ENCODE measurements at regions not wholly inside any gene's neighbourhood (a gene's known extent, or its start where the extent isn't known, plus 50 kb on each side); places are given as distances from the start of the nearest gene placed in this dataset.

GRCh38 chr5:5688194-5688924 is 265.9 kb downstream of the ICE1 start:
- Histone ChIP-seq H3K4me1 (ENCODE audit: insufficient read depth, low read length, poor library complexity, severe bottlenecking) (no peaks in the 10 kb centered on the region), H3K27ac (ENCODE audit: low read depth, low read length, poor library complexity, severe bottlenecking) (no peak overlapping the region), H3K4me3 (ENCODE audit: low read depth, low read length, poor library complexity, severe bottlenecking) (no peak overlapping the region), H3K9me3 (ENCODE audit: low read depth, low read length, poor library complexity, severe bottlenecking) (no peaks in the 10 kb centered on the region), H3K36me3 (ENCODE audit: insufficient read depth, low read length, poor library complexity, severe bottlenecking) (no peaks in the 10 kb centered on the region), H3K27me3 (replicated peaks; ENCODE audit: insufficient read depth, low read depth, low read length, poor library complexity) (peaks cover 64% of the 10 kb centered on the region)
- ChIA-PET CTCF (interaction anchor here (1.2 kb wide), 1 partner anchor 9 kb away, joined by 4 read pairs; no protein-coding TSS in a partner anchor), POLR2A (ENCODE audit: low non-redundant PET) (no interaction called here)
- no TSS peak for BruUV-seq (replicated peaks)
- TF ChIP-seq CTCF (conservative IDR thresholded peaks at IDR 0.05; ENCODE audit: low read depth, low read length) (no peak), EZH2 (IDR thresholded peaks at IDR 0.05; ENCODE audit: borderline replicate concordance, low read depth, low read length, poor library complexity, severe bottlenecking) (no peak)
- intact Hi-C loops (cut with micrococcal nuclease; ENCODE audit: unreplicated experiment): no loop called here
- no peak for DNase-seq (ENCODE audit: low spot score)

- no peak overlapping the region for H3K4me3 ChIP-seq (ENCODE audit: low read depth, low read length, poor library complexity, severe bottlenecking)
- ChIA-PET POLR2A (ENCODE audit: low non-redundant PET) (no interaction called here), CTCF (no interaction called here)
- DNase-seq (ENCODE audit: low spot score): no peak
- H3K4me1 ChIP-seq (ENCODE audit: insufficient read depth, low read length, poor library complexity, severe bottlenecking): no peaks in the 10 kb centered on the region
- no peaks in the 10 kb centered on the region for H3K9me3 ChIP-seq (ENCODE audit: low read depth, low read length, poor library complexity, severe bottlenecking)
- TF ChIP-seq EZH2 (IDR thresholded peaks at IDR 0.05; ENCODE audit: borderline replicate concordance, low read depth, low read length, poor library complexity, severe bottlenecking) (no peak), CTCF (conservative IDR thresholded peaks at IDR 0.05; ENCODE audit: low read depth, low read length) (no peak)
- intact Hi-C loops (cut with micrococcal nuclease; ENCODE audit: unreplicated experiment): no loop called here
- no TSS peak for BruUV-seq (replicated peaks)
- no peak overlapping the region for H3K27ac ChIP-seq (ENCODE audit: low read depth, low read length, poor library complexity, severe bottlenecking)
- H3K27me3 ChIP-seq (replicated peaks; ENCODE audit: insufficient read depth, low read depth, low read length, poor library complexity): peaks cover 51% of the 10 kb centered on the region
- H3K36me3 ChIP-seq (ENCODE audit: insufficient read depth, low read length, poor library complexity, severe bottlenecking): no peaks in the 10 kb centered on the region
Observed at GRCh38 chr5:5687113-5687512, 264.6 kb downstream of the ICE1 start.

- Histone ChIP-seq H3K4me3 (ENCODE audit: low read depth, low read length, poor library complexity, severe bottlenecking) (no peak overlapping the region), H3K27ac (ENCODE audit: low read depth, low read length, poor library complexity, severe bottlenecking) (no peak overlapping the region), H3K27me3 (replicated peaks; ENCODE audit: insufficient read depth, low read depth, low read length, poor library complexity) (peaks cover 44% of the 10 kb centered on the region), H3K9me3 (ENCODE audit: low read depth, low read length, poor library complexity, severe bottlenecking) (no peaks in the 10 kb centered on the region), H3K4me1 (ENCODE audit: insufficient read depth, low read length, poor library complexity, severe bottlenecking) (no peaks in the 10 kb centered on the region), H3K36me3 (ENCODE audit: insufficient read depth, low read length, poor library complexity, severe bottlenecking) (no peaks in the 10 kb centered on the region)
- TF ChIP-seq CTCF (conservative IDR thresholded peaks at IDR 0.05; ENCODE audit: low read depth, low read length): no peak
- no peak for TF ChIP-seq EZH2 (IDR thresholded peaks at IDR 0.05; ENCODE audit: borderline replicate concordance, low read depth, low read length, poor library complexity, severe bottlenecking)
- no peak for DNase-seq (ENCODE audit: low spot score)
- BruUV-seq (replicated peaks): no TSS peak
- ChIA-PET POLR2A (ENCODE audit: low non-redundant PET) (no interaction called here), CTCF (no interaction called here)
- intact Hi-C loops (cut with micrococcal nuclease; ENCODE audit: unreplicated experiment): no loop called here
Observed at GRCh38 chr5:5686356-5686755, 263.9 kb downstream of the ICE1 start.
